ENCODE measurements at regions not wholly inside any gene's neighbourhood (a gene's known extent, or its start where the extent isn't known, plus 50 kb on each side); places are given as distances from the start of the nearest gene placed in this dataset.

- no peaks in the 10 kb centered on the region for H3K36me3 ChIP-seq (ENCODE audit: control insufficient read depth in 2 of 2, insufficient read depth in 2 of 2, low read length in 1 of 2)
- BruUV-seq (replicated peaks): no TSS peak
- peaks cover 2% of the 10 kb centered on the region for H3K79me2 ChIP-seq (ENCODE audit: control insufficient read depth, insufficient read depth, low read length)
- no peaks in the 10 kb centered on the region for H3K9me3 ChIP-seq (replicated peaks; ENCODE audit: control insufficient read depth, insufficient read depth, low read length)
- H3K27me3 ChIP-seq (replicated peaks in 1 of 2; ENCODE audit: control insufficient read depth in 2 of 2, insufficient read depth in 2 of 2, low read length in 1 of 2): no peaks in the 10 kb centered on the region
- no peak for FAIRE-seq
- ChIA-PET RAD21 (ENCODE audit: unreplicated experiment) (no interaction called here), CTCF (no interaction called here), POLR2A (no interaction called here), SMC1A (ENCODE audit: uncharacterized antibody, unreplicated experiment) (no interaction called here)
- no peaks in the 10 kb centered on the region for H4K20me1 ChIP-seq (ENCODE audit: control insufficient read depth, insufficient read depth)
- intact Hi-C loops (cut with micrococcal nuclease; ENCODE audit: unreplicated experiment) (no loop called here), in situ Hi-C loops (cut with MboI) (no loop called here)
- no peak overlapping the region for H3K4me2 ChIP-seq (ENCODE audit: control insufficient read depth, insufficient read depth)
- H3K9ac ChIP-seq (ENCODE audit: control insufficient read depth, insufficient read depth, low read length): no peak overlapping the region
- DNase-seq (ENCODE audit: low read depth, low spot score): no peak
- TF ChIP-seq SMARCA5 (IDR thresholded peaks at IDR 0.05): no peak
- no peak for TF ChIP-seq RELB (IDR thresholded peaks at IDR 0.05; ENCODE audit: low read depth)
- no peak for TF ChIP-seq JUNB (IDR thresholded peaks at IDR 0.05)
- no peak for TF ChIP-seq E4F1 (IDR thresholded peaks at IDR 0.05; ENCODE audit: borderline replicate concordance, partially characterized antibody)
- TF ChIP-seq GATAD2B (conservative IDR thresholded peaks at IDR 0.05; ENCODE audit: low read depth): no peak
- no peak for TF ChIP-seq PML (IDR thresholded peaks at IDR 0.05; ENCODE audit: low read length)
- TF ChIP-seq IRF4 (IDR thresholded peaks at IDR 0.05; ENCODE audit: low read depth, low read length): no peak
- TF ChIP-seq SIX5 (IDR thresholded peaks at IDR 0.05; ENCODE audit: low read depth, low read length, severe bottlenecking): no peak
- TF ChIP-seq RAD51 (IDR thresholded peaks at IDR 0.05): no peak
- no peak for TF ChIP-seq CHD1 (IDR thresholded peaks at IDR 0.05; ENCODE audit: low read depth, low read length)
- TF ChIP-seq MTA2 (IDR thresholded peaks at IDR 0.05; ENCODE audit: low read depth): no peak
- TF ChIP-seq RCOR1 (conservative IDR thresholded peaks at IDR 0.05; ENCODE audit: low read depth, low read length): no peak
- TF ChIP-seq SMC3 (IDR thresholded peaks at IDR 0.05; ENCODE audit: borderline replicate concordance, low read length): no peak
- no peak for TF ChIP-seq NFYB (IDR thresholded peaks at IDR 0.05; ENCODE audit: insufficient read depth, low read depth, low read length)
- no peak for TF ChIP-seq CBX3 (IDR thresholded peaks at IDR 0.05; ENCODE audit: borderline replicate concordance, low read depth)
- TF ChIP-seq STAT1 (conservative IDR thresholded peaks at IDR 0.05): no peak
- no peak overlapping the region for H3K27ac ChIP-seq (ENCODE audit: control insufficient read depth, insufficient read depth)
- H2AFZ ChIP-seq (ENCODE audit: control insufficient read depth, low read depth, low read length): no peak overlapping the region
- H3K4me1 ChIP-seq (ENCODE audit: control insufficient read depth, insufficient read depth, low read length): no peaks in the 10 kb centered on the region
- H3K4me3 ChIP-seq: no peak overlapping the region
- ATAC-seq: no peak
- WGBS (ENCODE audit: insufficient coverage, insufficient replicate concordance, low lambda C conversion rate, missing lambda C conversion rate): 14% methylated on average over 3 of the region's 3 CpGs
Measured at GRCh38 chr13:60981407-60981806, 434.2 kb downstream of the PCDH20 start.

Measured in GM12878 (cell line).